ENCODE measurements at regions not wholly inside any gene's neighbourhood (a gene's known extent, or its start where the extent isn't known, plus 50 kb on each side); places are given as distances from the start of the nearest gene placed in this dataset.

GRCh38 chr20:22925613-22925983, 109.5 kb upstream of the SSTR4 start:
- ATAC-seq (ENCODE audit: low FRiP score) (no peak), DNase-seq (ENCODE audit: low spot score) (no peak)
- TF ChIP-seq CTCF (IDR thresholded peaks at IDR 0.05), result no peak

- TF ChIP-seq CTCF (IDR thresholded peaks at IDR 0.05), result no peak
- ATAC-seq (ENCODE audit: low FRiP score), result no peak
- no peak for DNase-seq (ENCODE audit: low spot score)
Observed at GRCh38 chr20:22927537-22927936, 107.6 kb upstream of the SSTR4 start.

- DNase-seq (ENCODE audit: low spot score) (no peak), ATAC-seq (ENCODE audit: low FRiP score) (no peak)
- no peak for TF ChIP-seq CTCF (IDR thresholded peaks at IDR 0.05)
Observed at GRCh38 chr20:22928679-22929078, 106.4 kb upstream of the SSTR4 start.

- ATAC-seq (ENCODE audit: low FRiP score), result no peak
- no peak for TF ChIP-seq CTCF (IDR thresholded peaks at IDR 0.05)
- DNase-seq (ENCODE audit: low spot score), result no peak
Observed at GRCh38 chr20:22929661-22930060, 105.5 kb upstream of the SSTR4 start.

- ATAC-seq (ENCODE audit: low FRiP score), result no peak
- no peak for TF ChIP-seq CTCF (IDR thresholded peaks at IDR 0.05)
Observed at GRCh38 chr20:22931653-22932608, 103.2 kb upstream of the SSTR4 start.

DNA sequence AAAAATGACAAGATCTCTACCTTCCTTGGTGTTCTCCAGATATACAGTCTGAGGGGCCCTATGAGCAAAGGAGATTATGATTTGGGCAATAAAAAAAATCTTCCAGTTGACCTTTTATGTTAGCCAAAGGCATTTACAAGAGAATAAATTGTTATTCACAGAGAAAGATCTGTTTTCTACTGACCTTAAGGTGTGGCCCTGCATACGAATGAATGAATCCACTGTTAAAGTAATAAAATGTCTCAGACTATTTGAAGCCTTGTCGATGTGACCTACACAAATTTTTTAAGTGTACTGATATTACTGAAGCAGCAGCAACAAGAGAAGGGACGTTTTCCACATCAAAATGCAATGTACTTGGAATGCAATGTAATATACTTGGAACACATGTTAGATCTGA, 95.9 kb upstream of the SSTR4 start:
- no peak for TF ChIP-seq CTCF (IDR thresholded peaks at IDR 0.05)
- ATAC-seq (ENCODE audit: low FRiP score) (no peak), DNase-seq (ENCODE audit: low spot score) (no peak)

More at GRCh38 chr20:22931653-22932608, 103.2 kb upstream of the SSTR4 start:
- DNase-seq (ENCODE audit: low spot score), result no peak

GRCh38 chr20:22940350-22940749, 94.8 kb upstream of the SSTR4 start:
- no peak for ATAC-seq (ENCODE audit: low FRiP score)
- DNase-seq (ENCODE audit: low spot score), result no peak
- TF ChIP-seq CTCF (IDR thresholded peaks at IDR 0.05), result no peak
